ENCODE measurements at regions not wholly inside any gene's neighbourhood (a gene's known extent, or its start where the extent isn't known, plus 50 kb on each side); places are given as distances from the start of the nearest gene placed in this dataset.
"Not testable (repeated sequence)": the region's sequence is repeated elsewhere in the genome, so short reads cannot be mapped to it uniquely, and the experiment has no call there.

DNA sequence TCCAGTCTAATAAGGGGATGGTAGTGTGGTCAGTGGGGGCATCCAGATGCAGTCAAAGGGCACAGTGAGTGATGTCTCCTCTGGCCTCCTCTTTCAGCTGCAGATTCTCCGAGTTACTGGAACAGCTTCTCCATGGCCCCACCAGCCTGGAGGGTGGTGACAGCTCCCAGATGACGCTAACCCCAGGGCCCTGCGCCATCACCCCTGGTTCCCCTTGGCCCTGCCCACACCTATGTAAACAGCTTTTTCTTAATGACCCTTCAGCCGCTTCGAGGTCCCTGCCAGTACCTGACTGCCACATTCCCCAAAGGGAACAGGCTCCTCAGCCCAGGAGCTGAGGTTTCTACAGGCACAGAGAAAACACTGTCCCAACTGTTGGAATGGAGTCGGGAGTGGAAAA is 235.0 kb downstream of the POTED start:
- not testable (repeated sequence) for H3K9me3 ChIP-seq (ENCODE audit: control insufficient read depth, low read length); H3K27me3 ChIP-seq (replicated peaks; ENCODE audit: control insufficient read depth, insufficient read depth, low read length); H3K4me1 ChIP-seq (ENCODE audit: control insufficient read depth, insufficient read depth, low read length); H3K4me3 ChIP-seq (ENCODE audit: low read length); H3K36me3 ChIP-seq (ENCODE audit: control insufficient read depth, insufficient read depth, low read length, severe bottlenecking); H3K9ac ChIP-seq (ENCODE audit: low read length); DNase-seq (ENCODE audit: low read depth)

DNA sequence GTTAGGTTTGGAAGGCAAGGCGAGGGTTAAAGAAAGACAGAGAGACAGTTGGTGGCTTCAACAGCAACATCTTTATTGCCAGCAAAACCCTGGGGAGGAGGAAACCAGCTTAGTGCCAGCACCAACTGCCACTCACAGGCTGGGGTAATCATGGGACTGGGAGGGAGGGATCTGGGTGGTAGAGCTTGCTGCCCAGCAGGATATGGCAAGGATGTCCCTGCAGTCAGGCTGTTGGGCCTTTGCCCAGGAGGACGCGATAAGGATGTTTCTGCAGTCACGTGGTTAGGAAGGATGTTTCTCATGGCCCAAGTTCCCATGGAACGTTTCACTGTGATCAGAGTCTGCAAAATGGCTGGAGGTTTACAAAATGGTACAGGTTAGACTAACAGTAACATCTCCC is 233.5 kb downstream of the POTED start:
- not testable (repeated sequence) for H3K4me1 ChIP-seq (ENCODE audit: control insufficient read depth, insufficient read depth, low read length); H3K9ac ChIP-seq (ENCODE audit: low read length); H3K36me3 ChIP-seq (ENCODE audit: control insufficient read depth, insufficient read depth, low read length, severe bottlenecking); H3K4me3 ChIP-seq (ENCODE audit: low read length); H3K9me3 ChIP-seq (ENCODE audit: control insufficient read depth, low read length); H3K27me3 ChIP-seq (replicated peaks; ENCODE audit: control insufficient read depth, insufficient read depth, low read length); DNase-seq (ENCODE audit: low read depth)

DNA sequence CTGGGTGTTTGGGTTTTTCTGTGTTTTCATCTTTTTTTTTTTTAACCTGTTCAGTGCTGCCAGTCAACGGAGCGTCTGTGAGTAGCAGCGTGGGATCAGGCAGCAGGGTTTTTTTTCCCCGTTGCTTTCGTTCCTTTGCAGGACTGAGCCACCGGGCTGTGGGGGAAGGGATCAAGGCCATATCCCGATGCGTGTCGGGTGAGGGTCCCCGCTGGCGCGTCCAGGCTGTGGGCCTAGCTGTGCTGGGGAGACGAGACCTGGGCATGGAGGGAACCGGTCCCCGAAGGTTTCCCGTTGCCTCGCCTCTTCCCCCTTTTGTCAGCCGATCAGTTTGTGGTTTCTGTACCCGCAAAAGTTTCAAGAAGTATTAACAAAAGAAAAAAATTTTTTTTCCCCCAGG is 218.1 kb downstream of the POTED start:
- DNase-seq (ENCODE audit: low read depth); H3K9me3 ChIP-seq (ENCODE audit: control insufficient read depth, low read length); H3K36me3 ChIP-seq (ENCODE audit: control insufficient read depth, insufficient read depth, low read length, severe bottlenecking); H3K4me1 ChIP-seq (ENCODE audit: control insufficient read depth, insufficient read depth, low read length); H3K9ac ChIP-seq (ENCODE audit: low read length); H3K4me3 ChIP-seq (ENCODE audit: low read length); H3K27me3 ChIP-seq (replicated peaks; ENCODE audit: control insufficient read depth, insufficient read depth, low read length): not testable (repeated sequence)

DNA sequence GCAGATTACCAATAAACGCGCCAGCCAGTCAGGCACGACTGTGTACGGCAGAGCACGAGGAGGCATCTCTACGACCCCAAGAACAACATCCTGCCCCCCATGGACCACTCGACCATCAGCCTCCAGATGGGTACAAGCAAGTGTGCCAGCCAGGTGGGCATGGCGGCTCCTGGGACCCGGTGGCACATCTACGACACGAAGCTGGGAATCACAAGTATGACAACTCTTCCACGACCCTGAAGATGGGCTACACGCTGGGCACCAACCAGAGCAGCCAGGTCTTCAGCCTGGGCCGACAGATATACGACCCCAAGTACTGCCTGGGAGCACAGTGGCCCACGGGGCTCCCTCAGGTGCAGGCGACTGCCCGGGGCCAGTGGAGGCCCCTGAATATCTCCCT is 217.6 kb downstream of the POTED start:
- Histone ChIP-seq H3K4me3 (ENCODE audit: low read length) (no peak overlapping the region), H3K27me3 (replicated peaks; ENCODE audit: control insufficient read depth, insufficient read depth, low read length) (no peaks in the 10 kb centered on the region), H3K36me3 (ENCODE audit: control insufficient read depth, insufficient read depth, low read length, severe bottlenecking) (no peaks in the 10 kb centered on the region), H3K9ac (ENCODE audit: low read length) (no peak overlapping the region), H3K4me1 (ENCODE audit: control insufficient read depth, insufficient read depth, low read length) (no peaks in the 10 kb centered on the region), H3K9me3 (ENCODE audit: control insufficient read depth, low read length) (no peaks in the 10 kb centered on the region)
- no peak for DNase-seq (ENCODE audit: low read depth)

DNA sequence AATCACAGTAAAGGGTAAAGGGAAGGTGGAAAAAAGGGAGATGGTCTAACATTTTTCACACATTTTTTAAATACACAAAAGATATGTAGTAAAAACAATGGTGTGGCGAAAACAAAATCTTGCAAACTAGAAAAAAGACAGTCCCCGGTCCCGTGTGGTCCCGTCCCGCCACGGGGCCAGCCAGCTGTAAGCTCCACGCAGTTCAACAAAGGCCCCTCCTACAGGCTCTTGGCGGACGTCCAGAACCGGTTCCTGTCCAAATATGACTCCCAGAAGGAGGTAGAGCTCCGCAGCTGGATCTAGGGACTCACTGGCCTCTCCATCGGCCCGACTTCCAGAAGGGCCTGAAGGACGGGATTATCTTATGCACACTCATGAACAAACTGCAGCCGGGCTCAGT is 216.9 kb downstream of the POTED start:
- not testable (repeated sequence) for H3K4me3 ChIP-seq (ENCODE audit: low read length); DNase-seq (ENCODE audit: low read depth); H3K4me1 ChIP-seq (ENCODE audit: control insufficient read depth, insufficient read depth, low read length); H3K36me3 ChIP-seq (ENCODE audit: control insufficient read depth, insufficient read depth, low read length, severe bottlenecking); H3K9me3 ChIP-seq (ENCODE audit: control insufficient read depth, low read length); H3K27me3 ChIP-seq (replicated peaks; ENCODE audit: control insufficient read depth, insufficient read depth, low read length); H3K9ac ChIP-seq (ENCODE audit: low read length)

DNA sequence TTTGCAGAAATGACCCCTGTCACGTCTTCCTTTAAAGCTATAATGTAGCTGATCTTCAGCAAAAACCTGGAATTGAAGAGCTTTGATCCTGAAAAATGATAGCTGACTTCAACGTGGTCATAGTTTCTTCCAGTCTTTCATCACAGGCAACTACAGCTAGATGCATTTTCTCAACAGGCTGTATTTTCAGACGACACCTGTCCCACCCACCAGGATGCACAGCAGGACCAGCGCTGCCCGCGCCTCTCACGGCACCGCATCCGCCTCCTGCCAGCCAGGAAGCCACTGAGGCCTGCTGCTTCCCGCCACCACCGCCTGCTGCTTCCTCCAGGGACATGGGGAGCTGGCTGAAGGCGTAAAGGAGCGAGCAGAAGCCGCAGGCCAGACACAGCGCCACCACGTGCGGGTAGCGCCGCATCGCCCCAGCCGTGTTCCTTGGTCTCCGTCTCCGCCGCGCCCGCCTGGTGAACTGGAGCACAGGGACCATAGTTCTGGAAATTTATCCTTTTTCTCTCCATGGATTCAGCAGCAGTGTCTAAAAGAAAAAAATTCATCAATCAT is 215.7 kb downstream of the POTED start:
- H3K9me3 ChIP-seq (ENCODE audit: control insufficient read depth, low read length); H3K27me3 ChIP-seq (replicated peaks; ENCODE audit: control insufficient read depth, insufficient read depth, low read length); DNase-seq (ENCODE audit: low read depth); H3K9ac ChIP-seq (ENCODE audit: low read length); H3K36me3 ChIP-seq (ENCODE audit: control insufficient read depth, insufficient read depth, low read length, severe bottlenecking); H3K4me3 ChIP-seq (ENCODE audit: low read length); H3K4me1 ChIP-seq (ENCODE audit: control insufficient read depth, insufficient read depth, low read length): not testable (repeated sequence)

DNA sequence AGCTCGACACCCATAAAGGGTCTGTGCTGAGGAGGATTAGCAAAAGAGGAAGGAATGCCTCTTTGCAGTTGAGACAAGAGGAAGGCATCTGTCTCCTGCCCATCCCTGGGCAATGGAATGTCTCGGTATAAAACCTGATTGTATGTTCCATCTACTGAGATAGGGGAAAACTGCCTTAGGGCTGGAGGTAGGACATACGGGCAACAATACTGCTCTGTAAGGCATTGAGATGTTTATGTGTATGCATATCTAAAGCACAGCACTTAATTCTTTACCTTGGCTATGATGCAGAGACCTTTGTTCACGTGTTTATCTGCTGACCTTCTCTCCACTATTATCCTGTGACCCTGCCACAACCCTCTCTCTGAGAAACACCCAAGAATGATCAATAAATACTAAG is 210.7 kb downstream of the POTED start:
- not testable (repeated sequence) for DNase-seq (ENCODE audit: low read depth); H3K36me3 ChIP-seq (ENCODE audit: control insufficient read depth, insufficient read depth, low read length, severe bottlenecking); H3K4me3 ChIP-seq (ENCODE audit: low read length); H3K4me1 ChIP-seq (ENCODE audit: control insufficient read depth, insufficient read depth, low read length); H3K27me3 ChIP-seq (replicated peaks; ENCODE audit: control insufficient read depth, insufficient read depth, low read length); H3K9me3 ChIP-seq (ENCODE audit: control insufficient read depth, low read length); H3K9ac ChIP-seq (ENCODE audit: low read length)

DNA sequence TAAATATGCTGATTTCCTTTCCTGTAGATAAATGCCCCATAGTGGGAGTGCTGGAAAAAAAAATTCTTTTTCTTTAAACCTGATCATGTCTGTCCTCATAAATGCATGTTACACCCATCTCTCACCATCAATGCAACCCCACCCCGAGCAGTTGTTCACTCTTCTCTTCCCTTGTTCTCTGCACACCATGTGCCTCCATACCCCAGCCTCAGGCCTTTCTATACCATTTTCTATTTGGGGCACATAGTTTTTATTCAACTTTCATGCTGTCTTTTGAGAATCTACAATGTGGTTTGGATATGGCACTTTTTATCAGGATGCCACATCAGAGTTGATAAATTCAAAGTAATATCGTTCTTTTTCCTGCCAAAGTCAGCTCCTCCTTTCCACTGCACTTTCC is 202.6 kb downstream of the POTED start:
- not testable (repeated sequence) for H3K9ac ChIP-seq (ENCODE audit: low read length); H3K4me1 ChIP-seq (ENCODE audit: control insufficient read depth, insufficient read depth, low read length); H3K27me3 ChIP-seq (replicated peaks; ENCODE audit: control insufficient read depth, insufficient read depth, low read length); H3K36me3 ChIP-seq (ENCODE audit: control insufficient read depth, insufficient read depth, low read length, severe bottlenecking); H3K4me3 ChIP-seq (ENCODE audit: low read length); H3K9me3 ChIP-seq (ENCODE audit: control insufficient read depth, low read length); DNase-seq (ENCODE audit: low read depth)

DNA sequence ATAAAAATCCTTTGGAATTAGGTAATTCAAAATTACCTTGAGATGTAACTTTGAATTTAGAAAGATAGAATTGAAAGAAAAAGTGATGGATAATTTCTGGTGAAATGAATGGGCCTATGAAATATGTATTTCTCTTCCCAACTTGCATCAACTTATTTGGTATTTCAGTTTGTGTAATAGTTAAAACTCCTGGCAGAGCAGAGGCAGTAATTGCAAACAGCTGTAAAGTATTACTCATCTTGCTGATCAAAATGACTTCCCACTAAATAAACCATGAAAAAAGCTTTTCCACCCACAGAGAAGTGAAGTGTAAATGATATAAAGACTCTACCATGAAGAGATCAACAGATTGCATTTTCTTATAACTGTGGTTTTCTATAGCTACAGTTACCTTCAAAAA is 201.0 kb downstream of the POTED start:
- H3K4me3 ChIP-seq (ENCODE audit: low read length); H3K9me3 ChIP-seq (ENCODE audit: control insufficient read depth, low read length); H3K36me3 ChIP-seq (ENCODE audit: control insufficient read depth, insufficient read depth, low read length, severe bottlenecking); H3K9ac ChIP-seq (ENCODE audit: low read length); H3K4me1 ChIP-seq (ENCODE audit: control insufficient read depth, insufficient read depth, low read length); H3K27me3 ChIP-seq (replicated peaks; ENCODE audit: control insufficient read depth, insufficient read depth, low read length): not testable (repeated sequence)
- DNase-seq (ENCODE audit: low read depth), result peak; percentile 1

DNA sequence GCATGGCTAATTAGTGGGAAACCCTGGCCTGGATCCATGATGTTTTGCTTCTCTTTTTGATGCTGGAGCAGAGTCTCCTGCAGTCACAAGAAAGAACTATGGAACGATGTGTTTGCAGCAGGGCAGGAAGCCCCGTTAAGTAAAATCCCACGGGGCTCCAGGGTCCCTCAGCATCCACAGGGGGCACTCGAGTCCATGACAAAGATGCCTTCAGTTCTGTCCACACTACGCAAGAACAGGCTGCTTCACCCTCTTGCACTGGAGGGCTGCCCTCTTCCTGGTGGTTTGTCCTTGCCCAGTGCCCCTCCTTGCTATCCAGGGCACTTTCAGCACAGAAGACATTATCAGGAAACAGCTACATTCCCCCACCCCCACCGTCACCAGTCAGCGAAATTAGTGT is 196.9 kb downstream of the POTED start:
- not testable (repeated sequence) for H3K4me1 ChIP-seq (ENCODE audit: control insufficient read depth, insufficient read depth, low read length); H3K27me3 ChIP-seq (replicated peaks; ENCODE audit: control insufficient read depth, insufficient read depth, low read length); H3K9me3 ChIP-seq (ENCODE audit: control insufficient read depth, low read length); H3K4me3 ChIP-seq (ENCODE audit: low read length); DNase-seq (ENCODE audit: low read depth); H3K36me3 ChIP-seq (ENCODE audit: control insufficient read depth, insufficient read depth, low read length, severe bottlenecking); H3K9ac ChIP-seq (ENCODE audit: low read length)

DNA sequence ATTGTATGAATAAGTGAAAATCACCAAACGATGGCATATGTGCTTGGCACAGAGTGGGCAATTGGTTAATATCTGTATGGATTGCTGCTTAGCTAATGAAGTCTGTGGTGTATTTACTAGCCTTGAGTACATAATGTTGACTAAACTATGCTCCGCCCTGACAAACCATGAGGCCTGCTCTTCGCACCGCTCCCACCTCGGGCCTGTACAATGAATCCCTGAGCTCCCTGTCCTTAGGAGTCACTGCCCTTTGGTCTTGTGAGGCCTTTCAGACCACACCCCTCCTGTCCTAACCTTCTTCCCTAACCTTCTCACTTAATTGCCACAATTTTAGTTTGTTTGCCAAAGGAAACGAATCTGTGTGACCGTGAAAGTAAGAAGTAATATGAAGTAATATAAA is 193.2 kb downstream of the POTED start:
- H3K4me1 ChIP-seq (ENCODE audit: control insufficient read depth, insufficient read depth, low read length); DNase-seq (ENCODE audit: low read depth); H3K9me3 ChIP-seq (ENCODE audit: control insufficient read depth, low read length); H3K4me3 ChIP-seq (ENCODE audit: low read length); H3K36me3 ChIP-seq (ENCODE audit: control insufficient read depth, insufficient read depth, low read length, severe bottlenecking); H3K9ac ChIP-seq (ENCODE audit: low read length); H3K27me3 ChIP-seq (replicated peaks; ENCODE audit: control insufficient read depth, insufficient read depth, low read length): not testable (repeated sequence)

Measured in adipocyte (in vitro differentiated cells).